Neutrophil (primary cell): ENCODE measurements at regions not wholly inside any gene's neighbourhood (a gene's known extent, or its start where the extent isn't known, plus 50 kb on each side); places are given as distances from the start of the nearest gene placed in this dataset.
"Not testable (repeated sequence)": the region's sequence is repeated elsewhere in the genome, so short reads cannot be mapped to it uniquely, and the experiment has no call there.

Experiments
- H3K27ac ChIP-seq: fragments of 200-600 bp; sonication (generic); 2 replicates; pipeline ENCODE4 v1.5.1; 2016; ENCODE audit warnings: mild to moderate bottlenecking, moderate library complexity
- H3K27me3 ChIP-seq: fragments of 200-600 bp; sonication (generic); 2 replicates; pipeline ENCODE4 v1.6.0; 2016; ENCODE audit warnings: mild to moderate bottlenecking
- H3K36me3 ChIP-seq: fragments of 200-600 bp; sonication (generic); 2 replicates; pipeline ENCODE4 v1.5.1; 2017
- H3K4me1 ChIP-seq, 2 experiments: fragments of 200-600 bp in 1 of 2; sonication (generic) in 1 of 2; 1 replicate in 1 of 2; 2 replicates in 1 of 2; pipeline versions ENCODE4 v1.5.1 to v1.6.1; 2013 to 2016; ENCODE audit warnings: low read depth in 1 of 2, low read length in 1 of 2, mild to moderate bottlenecking in 1 of 2, moderate library complexity in 1 of 2; ENCODE audit not compliant: control insufficient read depth in 1 of 2, insufficient read depth in 1 of 2
- H3K4me3 ChIP-seq, 2 experiments: fragments of 200-600 bp in 1 of 2; sonication (generic) in 1 of 2; 1 replicate in 1 of 2; 2 replicates in 1 of 2; pipeline ENCODE4 v1.5.1; 2013 to 2016; ENCODE audit warnings: low read depth in 1 of 2, low read length in 1 of 2, mild to moderate bottlenecking in 1 of 2, moderate library complexity in 1 of 2
- H3K9me3 ChIP-seq: fragments of 200-600 bp; sonication (generic); 2 replicates; pipeline ENCODE4 v1.5.1; 2016
- CTCF ChIP-seq: fragments of 200-600 bp; sonication (generic); IDR thresholded peaks from 2 replicates; pipeline ENCODE4 v1.5.1; 2016; ENCODE audit warnings: antibody characterized with exemption

GRCh38 chr1:219071209-219071608 is 102.5 kb upstream of the LYPLAL1 start:
- no peak for TF ChIP-seq CTCF
- Histone ChIP-seq H3K4me3 (no peak overlapping the region), H3K36me3 (no peaks in the 10 kb centered on the region), H3K27ac (no peak overlapping the region), H3K9me3 (no peaks in the 10 kb centered on the region), H3K4me1 (no peaks in the 10 kb centered on the region), H3K27me3 (no peaks in the 10 kb centered on the region)

- Histone ChIP-seq H3K36me3 (no peaks in the 10 kb centered on the region), H3K4me1 (no peaks in the 10 kb centered on the region), H3K4me3 (no peak overlapping the region), H3K27me3 (no peaks in the 10 kb centered on the region), H3K9me3 (no peaks in the 10 kb centered on the region), H3K27ac (no peak overlapping the region)
- TF ChIP-seq CTCF: no peak
These were observed 101.3 kb upstream of the LYPLAL1 start for GRCh38 chr1:219072329-219072728.

GRCh38 chr1:219074084-219074728 is 99.5 kb upstream of the LYPLAL1 start:
- H3K36me3 ChIP-seq: no peaks in the 10 kb centered on the region
- H3K9me3 ChIP-seq: no peaks in the 10 kb centered on the region
- TF ChIP-seq CTCF: no peak
- no peaks in the 10 kb centered on the region for H3K27me3 ChIP-seq
- H3K4me1 ChIP-seq: no peaks in the 10 kb centered on the region
- no peak overlapping the region for H3K4me3 ChIP-seq
- H3K27ac ChIP-seq: no peak overlapping the region

- H3K4me1 ChIP-seq: no peaks in the 10 kb centered on the region
- no peaks in the 10 kb centered on the region for H3K9me3 ChIP-seq
- no peaks in the 10 kb centered on the region for H3K27me3 ChIP-seq
- no peak for TF ChIP-seq CTCF
- no peaks in the 10 kb centered on the region for H3K36me3 ChIP-seq
- H3K27ac ChIP-seq: no peak overlapping the region
- H3K4me3 ChIP-seq: no peak overlapping the region
These were observed 98.4 kb upstream of the LYPLAL1 start for GRCh38 chr1:219075121-219075879.

DNA sequence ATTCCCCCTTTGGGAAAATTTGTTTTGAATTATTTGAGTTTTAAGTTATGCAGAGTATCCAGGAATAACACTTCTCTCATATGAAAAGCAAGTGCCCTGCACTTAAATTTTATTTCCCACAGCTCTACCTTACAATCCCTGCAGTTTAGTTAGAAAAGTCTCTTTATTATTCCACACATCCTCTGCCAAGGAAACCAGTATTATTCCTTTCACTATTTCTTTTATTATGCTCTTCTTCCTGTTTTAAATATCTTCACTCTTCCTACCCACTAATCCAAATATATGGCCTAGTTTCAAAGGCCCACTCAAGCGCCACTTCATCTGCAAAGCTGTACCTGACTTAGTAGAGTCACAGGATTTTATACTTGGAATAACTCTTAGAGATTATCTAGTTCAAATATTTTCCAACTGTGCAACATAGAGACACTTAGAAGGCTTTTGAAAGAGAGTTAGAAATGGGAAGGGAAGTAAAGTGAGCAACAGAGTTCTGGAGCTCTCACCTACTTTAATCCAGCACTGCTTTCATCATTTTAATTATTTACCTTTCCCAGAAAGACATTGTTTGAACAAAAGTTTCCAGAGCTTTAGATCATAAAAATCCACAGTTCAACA is 97.2 kb upstream of the LYPLAL1 start:
- Histone ChIP-seq H3K36me3 (no peaks in the 10 kb centered on the region), H3K9me3 (no peaks in the 10 kb centered on the region), H3K27me3 (no peaks in the 10 kb centered on the region), H3K4me1 (no peaks in the 10 kb centered on the region), H3K27ac (no peak overlapping the region), H3K4me3 (no peak overlapping the region)
- TF ChIP-seq CTCF: no peak

DNA sequence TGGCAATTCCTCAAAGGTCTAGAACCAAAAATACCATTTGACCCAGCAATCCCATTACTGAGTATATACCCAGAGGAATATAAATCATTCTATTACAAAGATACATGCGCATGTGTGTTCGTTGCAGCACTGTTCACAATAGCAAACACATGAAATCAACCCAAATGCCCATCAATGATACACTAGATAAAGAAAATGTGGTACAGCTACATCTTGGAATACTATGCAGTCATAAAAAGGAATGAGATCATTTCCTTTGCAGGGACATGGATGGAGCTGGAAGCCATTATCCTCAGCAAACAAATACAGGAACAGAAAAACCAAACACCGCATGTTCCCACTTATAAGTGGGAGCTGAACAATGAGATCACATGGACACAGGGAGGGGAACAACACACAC is 95.9 kb upstream of the LYPLAL1 start:
- H3K4me1 ChIP-seq, H3K4me3 ChIP-seq, H3K27me3 ChIP-seq, H3K36me3 ChIP-seq, H3K27ac ChIP-seq, H3K9me3 ChIP-seq: not testable (repeated sequence)
